ENCODE measurements at regions not wholly inside any gene's neighbourhood (a gene's known extent, or its start where the extent isn't known, plus 50 kb on each side); places are given as distances from the start of the nearest gene placed in this dataset.

GRCh38 chr2:52210611-52211010 is 1178.7 kb upstream of the NRXN1 start:
- no peak for TF ChIP-seq CTCF (IDR thresholded peaks at IDR 0.05; ENCODE audit: control insufficient read depth, extremely low read depth, insufficient read depth)
- DNase-seq (ENCODE audit: low read depth), result no peak
- no peak overlapping the region for H3K4me3 ChIP-seq (ENCODE audit: low read depth, low read length)

- no peak for DNase-seq (ENCODE audit: low read depth)
- no peak for TF ChIP-seq CTCF (IDR thresholded peaks at IDR 0.05; ENCODE audit: control insufficient read depth, extremely low read depth, insufficient read depth)
- H3K4me3 ChIP-seq (ENCODE audit: low read depth, low read length), result no peak overlapping the region
Observed at GRCh38 chr2:52210161-52210560, 1178.2 kb upstream of the NRXN1 start.

GRCh38 chr2:52194342-52194741 is 1162.4 kb upstream of the NRXN1 start:
- TF ChIP-seq CTCF (IDR thresholded peaks at IDR 0.05; ENCODE audit: control insufficient read depth, extremely low read depth, insufficient read depth), result no peak
- H3K4me3 ChIP-seq (ENCODE audit: low read depth, low read length), result no peak overlapping the region
- DNase-seq (ENCODE audit: low read depth), result no peak

GRCh38 chr2:52193804-52194203 is 1161.9 kb upstream of the NRXN1 start:
- H3K4me3 ChIP-seq (ENCODE audit: low read depth, low read length), result no peak overlapping the region
- TF ChIP-seq CTCF (IDR thresholded peaks at IDR 0.05; ENCODE audit: control insufficient read depth, extremely low read depth, insufficient read depth), result no peak
- no peak for DNase-seq (ENCODE audit: low read depth)

- DNase-seq (ENCODE audit: low read depth), result no peak
- no peak overlapping the region for H3K4me3 ChIP-seq (ENCODE audit: low read depth, low read length)
- TF ChIP-seq CTCF (IDR thresholded peaks at IDR 0.05; ENCODE audit: control insufficient read depth, extremely low read depth, insufficient read depth), result no peak
Observed at GRCh38 chr2:52192656-52193055, 1160.7 kb upstream of the NRXN1 start.

- no peak for TF ChIP-seq CTCF (IDR thresholded peaks at IDR 0.05; ENCODE audit: control insufficient read depth, extremely low read depth, insufficient read depth)
Observed at GRCh38 chr2:52181080-52181479, 1149.1 kb upstream of the NRXN1 start.

GRCh38 chr2:52178845-52179244 is 1146.9 kb upstream of the NRXN1 start:
- no peak overlapping the region for H3K4me3 ChIP-seq (ENCODE audit: low read depth, low read length)
- no peak for DNase-seq (ENCODE audit: low read depth)
- TF ChIP-seq CTCF (IDR thresholded peaks at IDR 0.05; ENCODE audit: control insufficient read depth, extremely low read depth, insufficient read depth), result no peak

More at GRCh38 chr2:52181080-52181479, 1149.1 kb upstream of the NRXN1 start:
- no peak overlapping the region for H3K4me3 ChIP-seq (ENCODE audit: low read depth, low read length)
- no peak for DNase-seq (ENCODE audit: low read depth)

Data from LNCaP clone FGC (cell line).